ENCODE measurements at regions not wholly inside any gene's neighbourhood (a gene's known extent, or its start where the extent isn't known, plus 50 kb on each side); places are given as distances from the start of the nearest gene placed in this dataset.

GRCh38 chr1:57633881-57634280 is 210.0 kb upstream of the DAB1 start:
- TF ChIP-seq CTCF (IDR thresholded peaks at IDR 0.05; ENCODE audit: low read depth, low read length, missing input control): no peak
- TF ChIP-seq GABPA (IDR thresholded peaks at IDR 0.05 in 1 of 2, conservative IDR thresholded peaks at IDR 0.05 in 1 of 2): no peak
- no peak for TF ChIP-seq SP1 (IDR thresholded peaks at IDR 0.05)

Data from liver (tissue), 3 donors.